ENCODE measurements at regions not wholly inside any gene's neighbourhood (a gene's known extent, or its start where the extent isn't known, plus 50 kb on each side); places are given as distances from the start of the nearest gene placed in this dataset.

DNA sequence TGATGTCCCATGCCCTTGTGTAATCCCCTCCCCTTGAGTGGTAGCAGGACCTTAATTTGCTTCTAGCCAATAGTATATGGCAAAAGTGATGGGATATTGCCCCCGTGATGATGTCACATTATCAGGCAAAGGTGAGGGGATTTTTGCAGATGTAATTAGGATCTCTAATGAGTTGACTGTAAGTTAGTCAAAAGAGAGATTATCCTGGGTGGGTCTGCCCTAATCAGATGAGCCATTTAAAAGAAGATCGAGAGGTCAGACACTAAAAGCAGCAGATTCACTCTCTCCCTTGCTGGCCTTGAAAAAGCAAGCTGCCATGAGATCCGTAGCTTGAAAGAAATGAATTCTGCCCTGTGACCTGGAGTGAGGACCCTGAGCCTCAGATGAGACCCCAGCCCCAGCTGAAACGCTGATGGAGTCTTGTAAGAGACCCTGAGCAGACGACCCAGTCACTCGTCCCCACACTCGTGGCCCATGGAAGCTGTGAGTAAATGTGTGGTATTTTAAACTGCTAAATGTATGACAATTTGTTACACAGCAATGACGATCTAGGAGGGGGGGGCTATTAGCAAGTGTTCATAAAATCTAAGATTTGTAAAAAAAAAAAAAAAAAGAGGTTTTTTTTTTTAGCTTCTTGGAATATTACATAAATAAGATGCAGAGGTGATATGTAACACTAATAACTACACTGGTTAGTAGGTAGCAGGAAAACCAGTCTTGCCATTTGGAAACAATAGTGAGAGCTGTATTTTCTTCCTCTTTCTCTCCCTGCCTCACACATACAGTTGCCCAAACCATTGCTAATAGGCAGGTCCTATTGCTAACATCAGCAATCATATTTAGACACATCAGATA, 50.3 kb upstream of the TARBP1 start:
- no peak overlapping the region for H3K4me2 ChIP-seq (ENCODE audit: insufficient read depth in 1 of 2, low read depth in 2 of 2, low read length in 2 of 2)
- no peak overlapping the region for H3K14ac ChIP-seq (ENCODE audit: insufficient read length)
- no peak overlapping the region for H3K27ac ChIP-seq (ENCODE audit: low read depth, low read length)
- H3K4ac ChIP-seq (replicated peaks; ENCODE audit: insufficient read length, low read depth, low read length) = no peak overlapping the region
- POLR2A ChIA-PET (ENCODE audit: partially characterized antibody) = interaction anchor here (1.8 kb wide), 1 partner anchor 9 kb away, joined by 5 read pairs; no protein-coding TSS in a partner anchor
- no peak overlapping the region for H2BK20ac ChIP-seq (ENCODE audit: low read length)
- no peak overlapping the region for H2BK5ac ChIP-seq (ENCODE audit: low read depth, low read length)
- no peaks in the 10 kb centered on the region for H3K9me3 ChIP-seq (ENCODE audit: insufficient read depth in 2 of 2, low read depth in 1 of 2, low read length in 1 of 2)
- FAIRE-seq (no peak), DNase-seq (ENCODE audit: low read depth in 1 of 2, low spot score in 2 of 2) (no peak)
- H3K36me3 ChIP-seq (ENCODE audit: control insufficient read depth in 2 of 4, insufficient read depth in 4 of 4, low read length in 3 of 4) = no peaks in the 10 kb centered on the region
- no peak overlapping the region for H3K56ac ChIP-seq (replicated peaks; ENCODE audit: insufficient read length, low read depth, low read length)
- no peak overlapping the region for H2BK12ac ChIP-seq (ENCODE audit: low read depth, low read length)
- no peak overlapping the region for H2AK5ac ChIP-seq (ENCODE audit: low read depth, low read length)
- H3K79me1 ChIP-seq (ENCODE audit: low read depth, low read length) = no peaks in the 10 kb centered on the region
- CTCF ChIA-PET (ENCODE audit: partially characterized antibody) = interaction anchor here (0.6 to 1.4 kb wide), 8 partner anchors 8 to 554 kb away, joined by 3 to 4 read pairs (median 4); no protein-coding TSS in a partner anchor
- peaks cover 2% of the 10 kb centered on the region; the same call in 1 of the 2 replicates for H3K23me2 ChIP-seq (ENCODE audit: low read depth, low read length)
- H2AFZ ChIP-seq (ENCODE audit: low read length) = no peak overlapping the region
- H2BK15ac ChIP-seq (ENCODE audit: low read length) = no peak overlapping the region
- H4K91ac ChIP-seq (replicated peaks; ENCODE audit: insufficient read length, low read length) = no peak overlapping the region
- H3K18ac ChIP-seq (ENCODE audit: extremely low read depth, low read length) = no peak overlapping the region
- H4K8ac ChIP-seq (ENCODE audit: extremely low read depth, insufficient read depth, low read length) = no peak overlapping the region
- H4K5ac ChIP-seq (ENCODE audit: insufficient read length, low read depth, low read length) = no peak overlapping the region
- H3K4me3 ChIP-seq (ENCODE audit: extremely low read depth in 1 of 4, insufficient read depth in 2 of 4, low read depth in 3 of 4, low read length in 4 of 4) = no peak overlapping the region
- H3K27me3 ChIP-seq (replicated peaks in 1 of 4; ENCODE audit: control insufficient read depth in 3 of 4, extremely low read depth in 1 of 4, insufficient read depth in 3 of 4, low read length in 3 of 4) = no peaks in the 10 kb centered on the region
- no peaks in the 10 kb centered on the region for H3K79me2 ChIP-seq (ENCODE audit: control insufficient read depth in 1 of 2, insufficient read depth in 2 of 2, low read length in 2 of 2)
- H3K23ac ChIP-seq (ENCODE audit: insufficient read length) = no peak overlapping the region
- H3K4me1 ChIP-seq (replicated peaks in 1 of 4; ENCODE audit: control insufficient read depth in 3 of 4, insufficient read depth in 4 of 4, low read length in 3 of 4) = peaks cover 0 to 7% (median 5%) of the 10 kb centered on the region in 4 experiments; a peak in 6 of 7 replicates
- H3K9ac ChIP-seq (replicated peaks in 1 of 4; ENCODE audit: extremely low read depth in 1 of 4, low read depth in 3 of 4, low read length in 3 of 4) = no peak overlapping the region
- H2BK120ac ChIP-seq (replicated peaks; ENCODE audit: low read depth, low read length) = no peak overlapping the region
- H4K20me1 ChIP-seq (replicated peaks in 1 of 2; ENCODE audit: control insufficient read depth in 1 of 2, insufficient read depth in 2 of 2, low read length in 2 of 2) = no peaks in the 10 kb centered on the region
- 88% methylated on average over 8 of the region's 8 CpGs; no CpG with 5 or more reads in 1 of the 2 experiments for WGBS, 2 experiments (ENCODE audit: extremely low coverage in 1 of 2, insufficient coverage in 1 of 2, insufficient read length in 1 of 2, insufficient replicate concordance in 2 of 2, low coverage in 1 of 2, low lambda C conversion rate in 2 of 2, missing lambda C conversion rate in 1 of 2)
- TF ChIP-seq JUN (IDR thresholded peaks at IDR 0.05; ENCODE audit: low read depth, low read length) = no peak
- TF ChIP-seq RFX5 (IDR thresholded peaks at IDR 0.05; ENCODE audit: borderline replicate concordance, low read depth, low read length) = no peak
- TF ChIP-seq TAF7 (optimal IDR thresholded peaks at IDR 0.05; ENCODE audit: borderline replicate concordance, low read depth, low read length) = no peak
- no peak for TF ChIP-seq CBX5 (IDR thresholded peaks at IDR 0.05; ENCODE audit: low read depth, low read length)
- no peak for TF ChIP-seq EP300 (IDR thresholded peaks at IDR 0.05; ENCODE audit: borderline replicate concordance in 1 of 2, low read depth in 2 of 2, low read length in 2 of 2)
- TF ChIP-seq ASH2L (IDR thresholded peaks at IDR 0.05; ENCODE audit: low read length) = no peak
- TF ChIP-seq POU5F1 (IDR thresholded peaks at IDR 0.05; ENCODE audit: low read depth, low read length) = no peak
- no peak for TF ChIP-seq CHD1 (IDR thresholded peaks at IDR 0.05; ENCODE audit: low read depth, low read length)
- TF ChIP-seq ZNF274 (IDR thresholded peaks at IDR 0.05; ENCODE audit: borderline replicate concordance, extremely low read depth, low read length) = no peak
- TF ChIP-seq TCF12 (IDR thresholded peaks at IDR 0.05; ENCODE audit: low read depth, low read length) = no peak
- TF ChIP-seq SP2 (IDR thresholded peaks at IDR 0.05; ENCODE audit: low read length) = no peak
- TF ChIP-seq POLR2AphosphoS5 (IDR thresholded peaks at IDR 0.05; ENCODE audit: low read depth, low read length) = no peak
- TF ChIP-seq POLR2A (IDR thresholded peaks at IDR 0.05; ENCODE audit: control extremely low read depth in 1 of 2, low read depth in 2 of 2, low read length in 2 of 2) = no peak
- TF ChIP-seq EZH2 (IDR thresholded peaks at IDR 0.05; ENCODE audit: low read depth, low read length, severe bottlenecking) = no peak

Data from H1 (cell line).